ENCODE measurements at regions not wholly inside any gene's neighbourhood (a gene's known extent, or its start where the extent isn't known, plus 50 kb on each side); places are given as distances from the start of the nearest gene placed in this dataset.

- TF ChIP-seq POLR2A (IDR thresholded peaks at IDR 0.05) = no peak
- TF ChIP-seq CTCF (IDR thresholded peaks at IDR 0.05) = no peak
These were observed 54.0 kb upstream of the ANKRD28 start for GRCh38 chr3:15851735-15852134.
